ENCODE measurements at regions not wholly inside any gene's neighbourhood (a gene's known extent, or its start where the extent isn't known, plus 50 kb on each side); places are given as distances from the start of the nearest gene placed in this dataset.

DNA sequence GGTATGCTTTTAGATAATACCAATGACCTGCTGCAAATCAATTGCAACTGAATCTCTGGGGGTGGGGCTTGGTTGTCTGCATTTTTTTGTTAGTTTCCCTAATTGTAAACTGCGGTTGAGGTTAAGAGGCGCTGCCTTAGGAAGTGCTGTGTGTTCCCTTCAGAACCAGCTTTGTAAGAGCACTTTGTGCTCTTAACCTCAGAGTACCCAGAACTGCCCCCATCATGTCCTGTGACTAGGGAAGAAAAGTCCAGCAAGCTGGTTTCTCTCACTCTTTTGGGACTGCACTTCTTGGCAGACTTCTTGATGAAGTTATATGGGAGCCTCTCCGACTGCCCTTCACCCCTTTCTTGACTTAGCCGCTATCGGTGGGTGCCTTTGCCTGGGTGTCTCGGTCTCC is 245.5 kb upstream of the CXCR4 start:
- intact Hi-C loops (cut with micrococcal nuclease) = no loop called here
- H3K4me3 Mint-ChIP-seq = no peak overlapping the region
- peaks cover 0 to 10% (median 4%) of the 10 kb centered on the region in 11 donors for H3K9me3 Mint-ChIP-seq
- no peak overlapping the region for H3K4me3 ChIP-seq (ENCODE audit: low read length)
- H3K4me1 Mint-ChIP-seq = peaks cover 0 to 34% (median 6%) of the 10 kb centered on the region in 7 donors
- H3K36me3 Mint-ChIP-seq = peaks cover 0 to 11% (median 3%) of the 10 kb centered on the region in 5 donors
- DNase-seq (no peak), ATAC-seq (no peak)
- POLR2A ChIA-PET = no interaction called here
- H3K36me3 ChIP-seq (ENCODE audit: control insufficient read depth in 2 of 3, insufficient read depth in 3 of 3, low read length in 3 of 3) = no peaks in the 10 kb centered on the region
- H3K27me3 ChIP-seq (ENCODE audit: control insufficient read depth in 2 of 2, insufficient read depth in 2 of 2, low read length in 2 of 2) = no peaks in the 10 kb centered on the region
- H3K27ac ChIP-seq (ENCODE audit: low read depth, low read length) = no peak overlapping the region
- CTCF ChIA-PET = no interaction called here
- H3K27ac Mint-ChIP-seq = peak overlapping the region in 1 of 9 donors; percentile 36
- peaks cover 0 to 6% (median 0%) of the 10 kb centered on the region in 5 donors for H3K27me3 Mint-ChIP-seq
- H3K9me3 ChIP-seq (ENCODE audit: control insufficient read depth in 2 of 3, low read length in 3 of 3) = no peaks in the 10 kb centered on the region
- H3K4me1 ChIP-seq (ENCODE audit: control insufficient read depth in 2 of 2, insufficient read depth in 2 of 2, low read length in 2 of 2) = peaks cover 0 to 4% of the 10 kb centered on the region in 2 donors

GRCh38 chr2:136362676-136363390 is 244.9 kb upstream of the CXCR4 start:
- Mint-ChIP-seq H3K36me3 (peaks cover 0 to 11% (median 3%) of the 10 kb centered on the region in 5 donors), H3K9me3 (peaks cover 0 to 9% (median 4%) of the 10 kb centered on the region in 11 donors), H3K4me3 (peak overlapping the region in 1 of 10 donors; percentile 2), H3K4me1 (peaks cover 0 to 34% (median 6%) of the 10 kb centered on the region in 7 donors), H3K27ac (peak overlapping the region in 3 of 9 donors; percentile 1 to 36 (median 10)), H3K27me3 (peaks cover 0 to 6% (median 0%) of the 10 kb centered on the region in 5 donors)
- Histone ChIP-seq H3K27me3 (ENCODE audit: control insufficient read depth in 2 of 2, insufficient read depth in 2 of 2, low read length in 2 of 2) (no peaks in the 10 kb centered on the region), H3K36me3 (ENCODE audit: control insufficient read depth in 2 of 3, insufficient read depth in 3 of 3, low read length in 3 of 3) (no peaks in the 10 kb centered on the region), H3K27ac (ENCODE audit: low read depth, low read length) (no peak overlapping the region), H3K4me1 (ENCODE audit: control insufficient read depth in 2 of 2, insufficient read depth in 2 of 2, low read length in 2 of 2) (peaks cover 0 to 4% of the 10 kb centered on the region in 2 donors), H3K4me3 (ENCODE audit: low read length) (no peak overlapping the region), H3K9me3 (ENCODE audit: control insufficient read depth in 2 of 3, low read length in 3 of 3) (no peaks in the 10 kb centered on the region)
- ChIA-PET CTCF (no interaction called here), POLR2A (no interaction called here)
- DNase-seq = no peak
- peak; percentile 55 for ATAC-seq
- intact Hi-C loops (cut with micrococcal nuclease) = no loop called here

DNA sequence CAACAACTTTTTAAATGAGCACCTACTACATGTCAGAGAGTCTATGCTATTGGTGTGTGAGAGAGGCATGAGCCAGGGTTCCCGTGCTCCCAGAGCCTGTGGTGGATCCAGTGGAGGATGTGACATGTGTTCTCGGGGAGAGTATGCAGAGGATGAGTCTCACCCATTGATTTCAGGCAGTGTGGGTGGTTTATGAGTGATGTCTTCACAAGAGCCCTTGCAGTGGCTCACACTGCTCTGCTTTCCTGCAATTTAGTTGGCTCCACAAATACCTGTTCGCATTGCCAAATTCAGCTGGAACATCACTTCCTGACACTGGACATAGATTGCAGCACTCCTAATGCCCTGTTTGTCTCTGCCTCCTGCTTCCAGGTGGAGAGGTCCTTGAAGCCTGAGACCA is 243.6 kb upstream of the CXCR4 start:
- no peak overlapping the region for H3K27ac ChIP-seq (ENCODE audit: low read depth, low read length)
- DNase-seq (no peak), ATAC-seq (no peak)
- Mint-ChIP-seq H3K9me3 (peaks cover 0 to 3% (median 0%) of the 10 kb centered on the region in 11 donors), H3K36me3 (peaks cover 0 to 4% (median 0%) of the 10 kb centered on the region in 5 donors), H3K4me3 (no peak overlapping the region), H3K4me1 (peaks cover 0 to 34% (median 6%) of the 10 kb centered on the region in 7 donors), H3K27me3 (peaks cover 0 to 6% (median 0%) of the 10 kb centered on the region in 5 donors), H3K27ac (peak overlapping the region in 1 of 9 donors; percentile 60)
- no peaks in the 10 kb centered on the region for H3K9me3 ChIP-seq (ENCODE audit: control insufficient read depth in 2 of 3, low read length in 3 of 3)
- POLR2A ChIA-PET = no interaction called here
- intact Hi-C loops (cut with micrococcal nuclease) = no loop called here
- no peaks in the 10 kb centered on the region for H3K36me3 ChIP-seq (ENCODE audit: control insufficient read depth in 2 of 3, insufficient read depth in 3 of 3, low read length in 3 of 3)
- CTCF ChIA-PET = no interaction called here
- H3K4me1 ChIP-seq (ENCODE audit: control insufficient read depth in 2 of 2, insufficient read depth in 2 of 2, low read length in 2 of 2) = peaks cover 0 to 4% of the 10 kb centered on the region in 2 donors
- no peaks in the 10 kb centered on the region for H3K27me3 ChIP-seq (ENCODE audit: control insufficient read depth in 2 of 2, insufficient read depth in 2 of 2, low read length in 2 of 2)
- H3K4me3 ChIP-seq (ENCODE audit: low read length) = no peak overlapping the region

GRCh38 chr2:136360790-136361189 is 242.8 kb upstream of the CXCR4 start:
- Mint-ChIP-seq H3K36me3 (peaks cover 0 to 4% (median 0%) of the 10 kb centered on the region in 5 donors), H3K4me1 (peaks cover 0 to 34% (median 6%) of the 10 kb centered on the region in 7 donors), H3K27me3 (peaks cover 0 to 8% (median 0%) of the 10 kb centered on the region in 5 donors), H3K27ac (peak overlapping the region in 1 of 9 donors; percentile 60), H3K4me3 (no peak overlapping the region), H3K9me3 (peaks cover 0 to 2% (median 0%) of the 10 kb centered on the region in 11 donors)
- Histone ChIP-seq H3K27ac (ENCODE audit: low read depth, low read length) (no peak overlapping the region), H3K36me3 (ENCODE audit: control insufficient read depth in 2 of 3, insufficient read depth in 3 of 3, low read length in 3 of 3) (no peaks in the 10 kb centered on the region), H3K9me3 (ENCODE audit: control insufficient read depth in 2 of 3, low read length in 3 of 3) (no peaks in the 10 kb centered on the region), H3K27me3 (ENCODE audit: control insufficient read depth in 2 of 2, insufficient read depth in 2 of 2, low read length in 2 of 2) (no peaks in the 10 kb centered on the region), H3K4me3 (ENCODE audit: low read length) (no peak overlapping the region), H3K4me1 (ENCODE audit: control insufficient read depth in 2 of 2, insufficient read depth in 2 of 2, low read length in 2 of 2) (peaks cover 0 to 4% of the 10 kb centered on the region in 2 donors)
- ATAC-seq (no peak), DNase-seq (no peak)
- ChIA-PET POLR2A (no interaction called here), CTCF (no interaction called here)
- intact Hi-C loops (cut with micrococcal nuclease) = no loop called here

DNA sequence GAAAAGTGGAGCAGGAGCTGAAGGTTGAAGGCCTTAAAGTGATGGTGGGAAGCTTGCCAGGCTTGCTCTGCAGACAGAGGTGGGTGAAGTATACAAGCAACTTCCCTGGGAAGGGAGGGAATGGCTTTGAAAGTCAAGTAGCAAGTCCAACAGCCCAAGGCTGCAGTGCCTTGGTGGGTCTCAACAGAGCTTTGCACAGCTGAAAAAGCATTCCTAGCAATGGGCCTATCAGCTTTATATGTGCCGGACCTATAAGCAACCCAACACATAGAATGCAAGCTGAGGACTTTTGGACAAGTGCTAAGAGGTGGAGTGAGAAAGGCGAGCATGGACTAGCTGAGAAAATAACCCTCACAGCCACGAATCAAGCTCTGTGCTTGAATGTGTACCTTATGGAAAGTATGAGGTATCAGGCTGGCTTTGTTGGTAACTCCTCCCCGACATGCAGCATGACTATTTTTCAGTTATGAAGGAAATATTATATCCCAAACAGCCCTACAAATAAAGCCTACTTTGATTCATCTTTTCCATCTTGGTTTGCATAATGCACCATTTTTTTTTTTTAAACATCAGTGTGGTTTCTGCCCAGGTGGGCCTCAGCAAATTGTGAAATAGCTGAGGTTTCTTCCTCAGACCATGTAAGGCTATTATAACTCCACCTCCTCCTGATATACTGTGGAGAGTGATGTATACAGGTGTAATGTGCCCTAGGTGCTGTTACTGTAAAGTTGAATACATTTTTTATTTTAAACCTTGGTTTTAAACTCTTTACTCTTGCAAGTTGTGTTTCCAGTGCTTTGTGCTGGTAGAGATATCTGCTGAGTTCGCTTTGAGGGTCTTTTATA is 241.4 kb upstream of the CXCR4 start:
- intact Hi-C loops (cut with micrococcal nuclease) = no loop called here
- ChIA-PET CTCF (no interaction called here), POLR2A (interaction anchor here (0.5 to 0.9 kb wide), 4 partner anchors 56 to 385 kb away, joined by 3 to 4 read pairs (median 4); no protein-coding TSS in a partner anchor)
- Mint-ChIP-seq H3K27me3 (peaks cover 0 to 4% (median 0%) of the 10 kb centered on the region in 5 donors), H3K27ac (no peak overlapping the region), H3K9me3 (no peaks in the 10 kb centered on the region), H3K4me3 (no peak overlapping the region), H3K4me1 (peaks cover 0 to 34% (median 6%) of the 10 kb centered on the region in 7 donors), H3K36me3 (peaks cover 0 to 4% (median 0%) of the 10 kb centered on the region in 5 donors)
- Histone ChIP-seq H3K27ac (ENCODE audit: low read depth, low read length) (no peak overlapping the region), H3K27me3 (ENCODE audit: control insufficient read depth in 2 of 2, insufficient read depth in 2 of 2, low read length in 2 of 2) (no peaks in the 10 kb centered on the region), H3K4me3 (ENCODE audit: low read length) (no peak overlapping the region), H3K36me3 (ENCODE audit: control insufficient read depth in 2 of 3, insufficient read depth in 3 of 3, low read length in 3 of 3) (no peaks in the 10 kb centered on the region), H3K4me1 (ENCODE audit: control insufficient read depth in 2 of 2, insufficient read depth in 2 of 2, low read length in 2 of 2) (peaks cover 0 to 4% of the 10 kb centered on the region in 2 donors), H3K9me3 (ENCODE audit: control insufficient read depth in 2 of 3, low read length in 3 of 3) (no peaks in the 10 kb centered on the region)
- DNase-seq (no peak), ATAC-seq (no peak)

GRCh38 chr2:136358576-136358975 is 240.6 kb upstream of the CXCR4 start:
- ATAC-seq (no peak), DNase-seq (no peak)
- peaks cover 0 to 4% (median 0%) of the 10 kb centered on the region in 5 donors for H3K27me3 Mint-ChIP-seq
- H3K4me1 ChIP-seq (ENCODE audit: control insufficient read depth in 2 of 2, insufficient read depth in 2 of 2, low read length in 2 of 2) = peaks cover 0 to 2% of the 10 kb centered on the region in 2 donors
- H3K36me3 Mint-ChIP-seq = peaks cover 0 to 4% (median 0%) of the 10 kb centered on the region in 5 donors
- intact Hi-C loops (cut with micrococcal nuclease) = no loop called here
- H3K27ac ChIP-seq (ENCODE audit: low read depth, low read length) = no peak overlapping the region
- no peak overlapping the region for H3K4me3 Mint-ChIP-seq
- ChIA-PET POLR2A (interaction anchor here (0.7 to 0.9 kb wide), 3 partner anchors 55 to 385 kb away, joined by 3 to 4 read pairs (median 4); no protein-coding TSS in a partner anchor), CTCF (no interaction called here)
- no peaks in the 10 kb centered on the region for H3K36me3 ChIP-seq (ENCODE audit: control insufficient read depth in 2 of 3, insufficient read depth in 3 of 3, low read length in 3 of 3)
- peaks cover 0 to 29% (median 6%) of the 10 kb centered on the region in 7 donors for H3K4me1 Mint-ChIP-seq
- H3K27ac Mint-ChIP-seq = peak overlapping the region in 1 of 9 donors; percentile 36
- no peaks in the 10 kb centered on the region for H3K9me3 Mint-ChIP-seq
- H3K27me3 ChIP-seq (ENCODE audit: control insufficient read depth in 2 of 2, insufficient read depth in 2 of 2, low read length in 2 of 2) = no peaks in the 10 kb centered on the region
- H3K4me3 ChIP-seq (ENCODE audit: low read length) = no peak overlapping the region
- no peaks in the 10 kb centered on the region for H3K9me3 ChIP-seq (ENCODE audit: control insufficient read depth in 2 of 3, low read length in 3 of 3)

All from naive thymus-derived CD4-positive, alpha-beta T cell (primary cell).